Lung (tissue), 11 donors: ENCODE measurements at regions not wholly inside any gene's neighbourhood (a gene's known extent, or its start where the extent isn't known, plus 50 kb on each side); places are given as distances from the start of the nearest gene placed in this dataset.

ENCODE experiments used
- ATAC-seq: fragments of 200-7000 bp; cut with Tn5 transposase; one replicate; pipeline ENCODE4 v1.9.1; 2020; ENCODE audit warnings: moderate number of reproducible peaks; ENCODE audit not compliant: insufficient read depth, low FRiP score
- DNase-seq, 3 donors: peaks; one replicate each; pipeline ENCODE4 v3.0.0-alpha.2; 2013 to 2017
- H3K27ac ChIP-seq, 2 donors: one replicate each; pipeline ENCODE4 v1.5.1; 2013; ENCODE audit warnings: mild to moderate bottlenecking in 2 of 2, moderate library complexity in 2 of 2, control low read depth in 1 of 2, inconsistent platforms in 1 of 2, low read depth in 1 of 2, low read length in 1 of 2
- H3K27me3 ChIP-seq, 3 donors: one replicate each; pipeline ENCODE4 v1.5.1; 2013; ENCODE audit warnings: low read length in 2 of 3; ENCODE audit not compliant: control insufficient read depth in 3 of 3, insufficient read depth in 3 of 3
- H3K36me3 ChIP-seq, 4 donors: one replicate each; pipeline ENCODE4 v1.5.1; 2013; ENCODE audit warnings: low read length in 4 of 4, mild to moderate bottlenecking in 1 of 4, moderate library complexity in 1 of 4; ENCODE audit not compliant: control insufficient read depth in 4 of 4, insufficient read depth in 4 of 4
- H3K4me1 ChIP-seq, 5 donors: one replicate each; pipeline ENCODE4 v1.5.1; 2013; ENCODE audit warnings: low read length in 5 of 5, mild to moderate bottlenecking in 2 of 5, moderate library complexity in 1 of 5; ENCODE audit not compliant: control insufficient read depth in 5 of 5, insufficient read depth in 5 of 5
- H3K4me3 ChIP-seq: one replicate; pipeline ENCODE4 v1.5.1; 2013; ENCODE audit warnings: mild to moderate bottlenecking, control low read depth, moderate library complexity
- H3K9ac ChIP-seq, 2 donors: one replicate each; pipeline ENCODE4 v1.5.1; 2013; ENCODE audit warnings: low read length in 2 of 2, control low read depth in 1 of 2; ENCODE audit not compliant: insufficient read depth in 1 of 2
- H3K9me3 ChIP-seq, 4 donors: one replicate each; pipeline ENCODE4 v1.5.1; 2013; ENCODE audit warnings: low read length in 3 of 4, mild to moderate bottlenecking in 1 of 4, moderate library complexity in 1 of 4; ENCODE audit not compliant: control insufficient read depth in 4 of 4, insufficient read depth in 3 of 4
- CTCF ChIP-seq: IDR thresholded peaks from 2 replicates; pipeline ENCODE4 v1.5.1; 2012; ENCODE audit warnings: mild to moderate bottlenecking; ENCODE audit errors: control extremely low read depth, extremely low read depth
- WGBS, 2 donors: extraction: QIAGEN DNeasy Blood & Tissue Kit; methylation state at CpG; one replicate each; pipeline ENCODE4 v1.1.7; 2013; 5-methylcytosine and 5-hydroxymethylcytosine counted together
- donor health status: control.
- donor health status: control.
- donor health status: Bipolar disorder and iron deficiency.
- donor health status: healthy.
- donor health status: DM: yes; HTN: yes; CAD: no.

- DNase-seq (no peak), ATAC-seq (no peak)
- H3K9me3 ChIP-seq = no peaks in the 10 kb centered on the region
- peaks cover 0 to 2% (median 0%) of the 10 kb centered on the region in 5 donors for H3K4me1 ChIP-seq
- H3K27me3 ChIP-seq = no peaks in the 10 kb centered on the region
- no peak for TF ChIP-seq CTCF
- no peak overlapping the region for H3K27ac ChIP-seq
- H3K9ac ChIP-seq = no peak overlapping the region
- no peak overlapping the region for H3K4me3 ChIP-seq
- no peaks in the 10 kb centered on the region for H3K36me3 ChIP-seq
- 56 to 80% methylated on average over 3 of the region's 3 CpGs for WGBS, 2 donors
Measured at GRCh38 chr2:53485021-53485728, 282.4 kb upstream of the CHAC2 start.

DNA sequence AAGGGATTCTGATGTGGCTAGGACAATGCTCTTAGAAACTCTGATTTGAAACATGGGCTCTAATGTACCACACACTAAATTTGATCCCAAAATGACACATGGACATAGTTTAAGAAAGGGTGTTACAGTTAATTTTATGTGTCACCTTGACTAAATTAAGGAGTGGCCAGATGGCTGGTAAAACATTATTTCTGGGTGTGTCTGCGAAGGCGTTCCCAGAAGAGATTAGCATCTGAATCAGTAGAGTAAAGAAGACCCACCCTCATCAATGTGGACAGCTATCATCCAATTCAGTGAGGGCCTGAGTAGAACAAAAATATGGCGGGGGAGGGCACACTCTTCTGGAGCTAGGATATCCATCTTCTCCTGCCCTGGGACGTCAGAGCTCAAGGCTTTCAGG lies 283.1 kb upstream of the CHAC2 start:
- H3K4me3 ChIP-seq = no peak overlapping the region
- ATAC-seq (no peak), DNase-seq (no peak)
- WGBS, 2 donors = 83 to 91% methylated on average over 4 of the region's 4 CpGs
- TF ChIP-seq CTCF = no peak
- H3K9ac ChIP-seq = no peak overlapping the region
- no peaks in the 10 kb centered on the region for H3K9me3 ChIP-seq
- H3K27ac ChIP-seq = no peak overlapping the region
- H3K27me3 ChIP-seq = no peaks in the 10 kb centered on the region
- H3K4me1 ChIP-seq = peaks cover 0 to 3% (median 0%) of the 10 kb centered on the region in 5 donors
- H3K36me3 ChIP-seq = no peaks in the 10 kb centered on the region

GRCh38 chr2:53477517-53477916 lies 290.1 kb upstream of the CHAC2 start:
- TF ChIP-seq CTCF = no peak
- WGBS, 2 donors = 29 to 42% methylated on average over 1 of the region's 1 CpG
- Histone ChIP-seq H3K9me3 (no peaks in the 10 kb centered on the region), H3K9ac (no peak overlapping the region), H3K27ac (no peak overlapping the region), H3K36me3 (no peaks in the 10 kb centered on the region), H3K27me3 (no peaks in the 10 kb centered on the region), H3K4me1 (peaks cover 0 to 5% (median 0%) of the 10 kb centered on the region in 5 donors), H3K4me3 (no peak overlapping the region)
- DNase-seq (no peak), ATAC-seq (no peak)

DNA sequence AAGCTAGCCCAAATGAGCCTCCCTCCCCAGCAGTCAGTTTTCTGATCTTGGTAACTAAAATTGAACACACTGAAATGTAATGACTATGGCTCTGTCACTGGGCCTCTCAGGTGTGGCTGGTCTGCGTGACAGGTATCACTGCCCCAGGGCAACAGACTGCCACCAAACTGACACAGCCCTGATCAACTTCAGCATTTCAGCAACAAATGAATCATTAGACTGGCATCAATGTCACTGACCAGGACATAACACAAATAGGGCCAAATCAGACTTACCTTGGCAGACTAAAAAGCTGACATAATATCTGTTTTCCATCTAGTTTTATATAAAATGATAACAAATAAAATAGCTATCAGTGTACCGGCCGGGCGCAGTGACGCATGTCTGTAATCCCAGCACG lies 290.8 kb upstream of the CHAC2 start:
- Histone ChIP-seq H3K9me3 (no peaks in the 10 kb centered on the region), H3K36me3 (no peaks in the 10 kb centered on the region), H3K27me3 (no peaks in the 10 kb centered on the region), H3K27ac (no peak overlapping the region), H3K9ac (no peak overlapping the region), H3K4me1 (peaks cover 0 to 5% (median 0%) of the 10 kb centered on the region in 5 donors), H3K4me3 (no peak overlapping the region)
- 95 to 97% methylated on average over 6 of the region's 6 CpGs for WGBS, 2 donors
- TF ChIP-seq CTCF = no peak
- DNase-seq (no peak), ATAC-seq (no peak)
